Mucosa of rectum (tissue), 2 donors: ENCODE measurements at regions not wholly inside any gene's neighbourhood (a gene's known extent, or its start where the extent isn't known, plus 50 kb on each side); places are given as distances from the start of the nearest gene placed in this dataset.

Experiments
- H3K27ac ChIP-seq, 2 donors: one replicate each; pipeline ENCODE4 v1.7.0; 2013; ENCODE audit warnings: inconsistent platforms in 2 of 2, low read depth in 2 of 2, low read length in 2 of 2
- H3K27me3 ChIP-seq, 2 donors: one replicate each; pipeline ENCODE4 v1.7.0; 2013; ENCODE audit warnings: low read length in 2 of 2; ENCODE audit not compliant: control insufficient read depth in 2 of 2, insufficient read depth in 2 of 2
- H3K36me3 ChIP-seq, 2 donors: one replicate each; pipeline ENCODE4 v1.7.0; 2013; ENCODE audit warnings: low read length in 2 of 2; ENCODE audit not compliant: control insufficient read depth in 2 of 2, insufficient read depth in 2 of 2
- H3K4me1 ChIP-seq, 2 donors: one replicate each; pipeline ENCODE4 v1.7.0; 2013; ENCODE audit warnings: low read length in 2 of 2, mild to moderate bottlenecking in 1 of 2; ENCODE audit not compliant: control insufficient read depth in 2 of 2, insufficient read depth in 2 of 2
- H3K4me3 ChIP-seq, 2 donors: one replicate each; pipeline ENCODE4 v1.7.0; 2013; ENCODE audit warnings: low read length in 2 of 2
- H3K9ac ChIP-seq, 2 donors: one replicate each; pipeline ENCODE4 v1.7.0; 2013; ENCODE audit warnings: low read length in 2 of 2, low read depth in 1 of 2, mild to moderate bottlenecking in 1 of 2
- H3K9me3 ChIP-seq, 2 donors: one replicate each; pipeline ENCODE4 v1.7.0; 2013; ENCODE audit warnings: low read length in 2 of 2; ENCODE audit not compliant: control insufficient read depth in 2 of 2
- donor health status: healthy.
- donor health status: Normal muscosa, but diverticular disease.

DNA sequence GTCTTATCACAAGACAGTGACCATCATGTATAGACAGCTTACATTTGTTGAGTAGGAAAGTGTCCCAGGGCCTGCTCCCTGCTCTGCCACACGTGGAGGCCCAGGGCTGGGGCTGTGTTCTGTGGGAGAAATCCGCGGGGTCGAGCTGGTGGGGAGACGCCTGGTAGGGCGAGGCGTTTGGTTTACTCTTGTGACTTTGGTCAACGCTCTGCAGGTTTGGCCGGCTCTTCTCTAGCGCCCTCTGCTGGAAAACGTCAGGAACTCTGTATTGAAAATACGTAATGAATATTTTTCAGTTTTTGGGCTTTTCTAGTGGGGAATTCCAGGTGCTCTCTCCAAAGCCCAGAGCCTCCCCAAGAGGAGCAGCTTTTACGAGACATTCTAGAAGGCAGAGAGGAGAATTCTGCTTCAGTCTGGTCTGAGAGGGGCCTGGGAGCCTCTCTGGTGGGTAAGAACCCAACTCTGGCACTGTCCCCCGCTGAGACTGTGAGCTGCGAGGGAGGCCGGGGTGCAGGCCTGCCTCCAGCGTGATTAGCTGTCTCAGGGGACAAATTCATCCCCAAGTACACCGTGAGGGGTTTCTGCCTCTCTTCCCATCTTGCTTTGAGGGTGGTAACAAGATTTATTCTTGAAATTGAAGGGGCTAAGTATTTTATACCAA, 112.6 kb upstream of the RALGAPA2 start:
- no peak overlapping the region for H3K9ac ChIP-seq
- no peak overlapping the region for H3K27ac ChIP-seq
- no peaks in the 10 kb centered on the region for H3K36me3 ChIP-seq
- peaks cover 2 to 3% of the 10 kb centered on the region in 2 donors for H3K4me1 ChIP-seq
- H3K9me3 ChIP-seq = no peaks in the 10 kb centered on the region
- H3K4me3 ChIP-seq = peak overlapping the region in 1 of 2 donors; percentile 13
- H3K27me3 ChIP-seq = peaks cover 0 to 4% of the 10 kb centered on the region in 2 donors

DNA sequence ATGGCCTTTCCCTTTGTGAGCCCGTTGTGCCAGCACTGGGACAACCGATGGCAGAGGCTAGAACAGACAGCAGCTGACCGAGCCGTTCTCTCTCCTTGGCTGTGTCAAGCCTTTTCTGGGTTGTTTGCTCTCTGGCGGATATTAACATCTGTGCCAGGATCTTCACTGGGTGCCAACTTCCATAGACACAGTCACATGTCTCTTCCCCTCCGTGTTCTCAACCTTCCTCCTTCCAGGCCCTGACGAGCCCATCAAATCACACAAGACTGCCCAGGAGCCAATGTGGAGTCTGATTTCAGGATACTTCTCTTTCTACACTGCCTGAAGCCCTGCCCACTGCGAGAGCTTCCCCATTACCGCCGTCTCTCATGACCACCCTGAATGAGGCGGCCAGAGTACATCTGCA, 111.0 kb upstream of the RALGAPA2 start:
- no peaks in the 10 kb centered on the region for H3K9me3 ChIP-seq
- H3K36me3 ChIP-seq = no peaks in the 10 kb centered on the region
- H3K4me3 ChIP-seq = no peak overlapping the region
- peaks cover 2 to 3% of the 10 kb centered on the region in 2 donors for H3K4me1 ChIP-seq
- peaks cover 0 to 4% of the 10 kb centered on the region in 2 donors for H3K27me3 ChIP-seq
- no peak overlapping the region for H3K9ac ChIP-seq
- H3K27ac ChIP-seq = no peak overlapping the region

GRCh38 chr20:20821484-20822260, 109.2 kb upstream of the RALGAPA2 start:
- H3K9ac ChIP-seq = no peak overlapping the region
- no peak overlapping the region for H3K4me3 ChIP-seq
- H3K27ac ChIP-seq = no peak overlapping the region
- no peaks in the 10 kb centered on the region for H3K36me3 ChIP-seq
- H3K4me1 ChIP-seq = peaks cover 2 to 3% of the 10 kb centered on the region in 2 donors
- no peaks in the 10 kb centered on the region for H3K27me3 ChIP-seq
- H3K9me3 ChIP-seq = no peaks in the 10 kb centered on the region

- no peaks in the 10 kb centered on the region for H3K9me3 ChIP-seq
- no peaks in the 10 kb centered on the region for H3K36me3 ChIP-seq
- H3K27me3 ChIP-seq = no peaks in the 10 kb centered on the region
- no peak overlapping the region for H3K9ac ChIP-seq
- H3K4me1 ChIP-seq = peaks cover 2 to 3% of the 10 kb centered on the region in 2 donors
- no peak overlapping the region for H3K4me3 ChIP-seq
- no peak overlapping the region for H3K27ac ChIP-seq
Measured at GRCh38 chr20:20820785-20821483, 108.5 kb upstream of the RALGAPA2 start.

DNA sequence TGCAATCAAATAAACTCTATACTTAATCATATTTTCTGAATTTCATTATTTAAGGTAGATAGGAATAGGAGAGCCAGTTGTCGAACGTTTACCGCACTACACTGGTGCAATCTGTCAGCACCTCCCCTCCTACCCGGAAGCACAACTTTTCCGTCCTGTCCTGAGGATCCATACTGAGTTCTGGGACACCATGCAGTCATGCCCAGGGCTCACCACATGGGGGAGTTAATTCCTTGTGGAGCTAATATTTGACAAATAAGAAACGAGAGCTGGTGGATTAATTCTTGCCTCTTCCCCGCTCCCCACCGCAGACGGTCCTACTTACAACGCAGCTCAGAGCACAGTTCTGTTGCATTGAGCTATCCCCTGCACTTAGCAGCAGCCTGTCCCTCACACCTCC, 107.7 kb upstream of the RALGAPA2 start:
- Histone ChIP-seq H3K4me3 (no peak overlapping the region), H3K9ac (no peak overlapping the region), H3K27me3 (no peaks in the 10 kb centered on the region), H3K4me1 (peaks cover 2 to 3% of the 10 kb centered on the region in 2 donors), H3K9me3 (no peaks in the 10 kb centered on the region), H3K27ac (no peak overlapping the region), H3K36me3 (no peaks in the 10 kb centered on the region)

DNA sequence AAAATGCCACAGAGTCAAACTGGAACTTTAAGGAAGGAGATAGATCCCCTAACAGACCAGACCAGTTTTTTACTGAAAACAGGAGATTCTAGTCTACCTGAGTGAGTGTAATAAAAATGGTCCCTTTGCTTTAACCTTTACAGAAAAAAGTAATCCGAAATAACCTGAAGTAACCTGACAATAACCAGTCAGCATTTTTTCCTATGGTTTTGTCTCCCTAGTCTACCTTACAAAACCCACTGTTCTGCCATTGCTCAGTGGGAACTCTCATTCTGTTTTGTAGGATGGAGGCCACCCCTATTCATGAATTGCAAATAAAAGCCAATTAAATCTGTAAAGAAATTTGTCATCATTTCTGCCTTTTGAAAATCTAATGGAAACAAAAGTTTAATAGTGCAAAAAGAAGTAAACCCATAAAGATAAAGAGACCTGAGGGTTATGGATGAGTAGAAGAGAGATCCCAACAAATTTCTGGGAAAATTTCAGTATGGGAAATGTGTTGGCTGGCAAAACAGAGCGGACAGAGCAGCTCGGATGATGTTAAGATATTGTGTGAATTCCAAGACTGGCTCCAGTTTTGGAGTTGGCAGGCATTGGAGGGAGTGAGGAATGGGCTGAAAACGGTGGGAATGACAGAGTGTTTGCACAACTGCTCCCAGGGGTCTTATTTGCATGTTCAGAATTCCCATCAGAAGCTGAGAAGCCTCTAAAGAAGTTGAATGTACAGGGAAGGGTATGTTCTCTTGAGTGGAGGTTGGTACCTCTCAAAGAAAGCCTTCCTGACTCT, 104.7 kb upstream of the RALGAPA2 start:
- H3K4me1 ChIP-seq = no peaks in the 10 kb centered on the region
- H3K9me3 ChIP-seq = no peaks in the 10 kb centered on the region
- no peak overlapping the region for H3K27ac ChIP-seq
- no peaks in the 10 kb centered on the region for H3K27me3 ChIP-seq
- H3K4me3 ChIP-seq = no peak overlapping the region
- H3K36me3 ChIP-seq = no peaks in the 10 kb centered on the region
- no peak overlapping the region for H3K9ac ChIP-seq

DNA sequence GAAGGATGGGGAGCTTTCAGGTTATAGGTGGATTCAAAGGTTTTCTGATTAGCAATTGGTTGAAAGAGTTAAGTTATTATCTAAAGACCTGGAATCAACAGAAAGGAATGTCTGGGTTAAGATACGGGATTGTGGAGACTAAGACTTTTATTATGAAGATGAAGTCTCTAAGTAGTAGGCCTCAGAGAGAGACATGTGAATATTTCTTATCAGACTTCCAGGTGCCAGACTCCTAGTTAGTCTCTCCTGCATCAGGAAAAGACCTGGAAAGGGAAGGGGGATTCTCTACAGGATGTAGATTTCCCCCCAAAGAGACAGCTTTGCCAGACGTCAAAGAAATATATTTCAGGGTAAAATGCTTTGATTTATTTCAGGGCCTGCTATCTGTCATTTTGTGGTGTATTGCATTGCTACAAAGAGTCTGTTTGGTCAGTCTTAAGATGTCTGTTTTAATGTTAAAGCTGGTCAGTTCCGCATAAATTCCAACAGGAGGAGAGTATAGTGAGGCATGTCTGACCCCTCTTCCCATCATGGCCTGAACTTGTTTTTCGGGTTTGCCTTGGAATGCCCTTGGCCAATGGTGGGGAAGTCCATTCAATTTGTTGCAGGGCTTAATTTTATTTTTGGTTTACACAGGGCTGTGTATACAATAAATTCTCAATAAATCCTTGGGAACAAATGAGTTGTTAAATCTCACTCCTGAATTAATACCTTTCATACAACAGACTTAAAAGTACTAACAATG, 103.4 kb upstream of the RALGAPA2 start:
- no peak overlapping the region for H3K27ac ChIP-seq
- H3K9ac ChIP-seq = no peak overlapping the region
- no peaks in the 10 kb centered on the region for H3K9me3 ChIP-seq
- H3K4me3 ChIP-seq = no peak overlapping the region
- no peaks in the 10 kb centered on the region for H3K27me3 ChIP-seq
- H3K36me3 ChIP-seq = no peaks in the 10 kb centered on the region
- no peaks in the 10 kb centered on the region for H3K4me1 ChIP-seq

DNA sequence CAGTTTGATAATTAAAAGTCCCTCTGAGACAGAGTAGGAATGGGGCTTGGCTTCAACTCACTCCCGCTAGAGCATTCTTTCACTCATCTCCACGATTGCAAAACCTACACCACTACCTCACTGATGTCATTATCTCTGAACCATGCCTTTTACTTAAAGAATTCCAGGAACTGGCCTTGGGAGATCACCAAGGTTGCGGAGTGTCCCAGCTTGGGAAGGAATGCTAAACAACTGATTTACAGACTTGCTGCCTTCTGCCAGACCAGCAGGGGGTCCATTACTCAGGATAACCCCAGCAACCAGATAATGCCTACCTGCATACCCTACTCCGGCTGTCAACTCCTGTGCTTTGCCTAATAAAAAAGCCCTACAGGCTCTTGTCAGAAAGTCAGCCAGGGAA, 102.2 kb upstream of the RALGAPA2 start:
- Histone ChIP-seq H3K4me3 (no peak overlapping the region), H3K36me3 (no peaks in the 10 kb centered on the region), H3K27me3 (no peaks in the 10 kb centered on the region), H3K27ac (no peak overlapping the region), H3K4me1 (no peaks in the 10 kb centered on the region), H3K9ac (no peak overlapping the region), H3K9me3 (no peaks in the 10 kb centered on the region)

- Histone ChIP-seq H3K27me3 (no peaks in the 10 kb centered on the region), H3K27ac (no peak overlapping the region), H3K4me3 (no peak overlapping the region), H3K9me3 (no peaks in the 10 kb centered on the region), H3K9ac (no peak overlapping the region), H3K4me1 (no peaks in the 10 kb centered on the region), H3K36me3 (no peaks in the 10 kb centered on the region)
Measured at GRCh38 chr20:20812136-20812535, 99.7 kb upstream of the RALGAPA2 start.
